ENCODE measurements at regions not wholly inside any gene's neighbourhood (a gene's known extent, or its start where the extent isn't known, plus 50 kb on each side); places are given as distances from the start of the nearest gene placed in this dataset.
"Not testable (repeated sequence)": the region's sequence is repeated elsewhere in the genome, so short reads cannot be mapped to it uniquely, and the experiment has no call there.

DNA sequence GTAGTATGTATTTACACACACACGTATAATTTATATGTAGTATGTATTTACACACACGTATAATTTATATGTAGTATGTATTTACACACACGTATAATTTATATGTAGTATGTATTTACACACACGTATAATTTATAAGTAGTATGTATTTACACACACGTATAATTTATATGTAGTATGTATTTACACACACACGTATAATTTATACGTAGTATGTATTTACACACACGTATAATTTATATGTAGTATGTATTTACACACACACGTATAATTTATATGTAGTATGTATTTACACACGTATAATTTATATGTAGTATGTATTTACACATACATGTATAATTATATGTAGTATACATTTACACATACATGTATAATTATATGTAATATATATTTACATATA is 398.5 kb upstream of the CRIM1 start:
- H3K4me1 Mint-ChIP-seq, H3K4me3 Mint-ChIP-seq, H3K27me3 Mint-ChIP-seq, H3K36me3 Mint-ChIP-seq, H3K9me3 Mint-ChIP-seq, H3K27ac Mint-ChIP-seq, CTCF ChIA-PET, DNase-seq: not testable (repeated sequence)

DNA sequence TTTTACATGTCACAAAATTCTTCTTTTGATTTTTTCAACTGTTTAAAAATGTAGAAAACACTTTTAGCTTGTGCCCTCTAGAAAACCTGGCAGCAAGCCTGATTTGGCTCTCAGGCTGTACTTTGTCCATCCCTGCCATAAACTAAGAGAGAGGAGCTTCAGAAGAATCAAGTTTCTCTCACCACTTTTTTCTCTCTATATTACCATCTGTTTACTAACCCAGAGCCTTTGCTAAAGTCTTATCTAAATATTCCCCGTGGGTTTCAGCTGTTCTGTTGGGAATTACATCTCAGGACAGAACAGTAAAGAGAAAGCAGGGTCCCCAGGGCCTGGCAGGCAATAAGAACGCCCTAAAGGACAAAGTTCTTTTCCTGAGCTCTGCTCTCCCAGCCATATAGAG is 409.1 kb upstream of the CRIM1 start:
- H3K9me3 Mint-ChIP-seq = no peaks in the 10 kb centered on the region
- CTCF ChIA-PET = no interaction called here
- H3K27me3 Mint-ChIP-seq = no peaks in the 10 kb centered on the region
- H3K36me3 Mint-ChIP-seq = no peaks in the 10 kb centered on the region
- no peaks in the 10 kb centered on the region for H3K4me1 Mint-ChIP-seq
- H3K27ac Mint-ChIP-seq = no peak overlapping the region
- DNase-seq = no peak
- H3K4me3 Mint-ChIP-seq = no peak overlapping the region

DNA sequence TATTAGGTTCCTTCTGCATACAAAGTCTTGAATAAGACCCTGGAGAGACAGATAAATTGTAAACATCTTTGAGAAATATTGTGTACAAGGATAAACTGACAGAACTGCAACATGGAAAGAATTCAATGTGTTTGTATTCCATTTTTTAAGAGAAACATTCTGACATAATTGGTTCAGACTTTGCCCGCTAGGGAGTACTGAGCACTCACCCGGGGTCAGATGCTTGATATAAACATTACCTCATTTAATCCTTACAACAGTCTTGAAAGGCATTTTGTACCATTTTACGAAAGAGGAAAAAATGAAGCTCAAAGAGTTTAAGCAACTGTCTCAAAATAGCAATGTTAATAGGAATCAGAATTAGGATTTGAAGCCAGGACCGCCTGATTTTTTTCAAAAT is 416.7 kb upstream of the CRIM1 start:
- Mint-ChIP-seq H3K27me3 (no peaks in the 10 kb centered on the region), H3K4me1 (no peaks in the 10 kb centered on the region), H3K27ac (no peak overlapping the region), H3K36me3 (no peaks in the 10 kb centered on the region), H3K9me3 (no peaks in the 10 kb centered on the region), H3K4me3 (no peak overlapping the region)
- CTCF ChIA-PET = no interaction called here
- no peak for DNase-seq

- H3K27ac Mint-ChIP-seq = no peak overlapping the region
- DNase-seq = no peak
- H3K27me3 Mint-ChIP-seq = no peaks in the 10 kb centered on the region
- no peaks in the 10 kb centered on the region for H3K9me3 Mint-ChIP-seq
- CTCF ChIA-PET = interaction anchor here (0.8 kb wide), 1 partner anchor 564 kb away, joined by 4 read pairs; no protein-coding TSS in a partner anchor
- H3K4me3 Mint-ChIP-seq = no peak overlapping the region
- H3K36me3 Mint-ChIP-seq = no peaks in the 10 kb centered on the region
- no peaks in the 10 kb centered on the region for H3K4me1 Mint-ChIP-seq
Measured at GRCh38 chr2:35933031-35933430, 422.5 kb upstream of the CRIM1 start.

GRCh38 chr2:35932276-35932963 is 423.2 kb upstream of the CRIM1 start:
- H3K27ac Mint-ChIP-seq = no peak overlapping the region

DNA sequence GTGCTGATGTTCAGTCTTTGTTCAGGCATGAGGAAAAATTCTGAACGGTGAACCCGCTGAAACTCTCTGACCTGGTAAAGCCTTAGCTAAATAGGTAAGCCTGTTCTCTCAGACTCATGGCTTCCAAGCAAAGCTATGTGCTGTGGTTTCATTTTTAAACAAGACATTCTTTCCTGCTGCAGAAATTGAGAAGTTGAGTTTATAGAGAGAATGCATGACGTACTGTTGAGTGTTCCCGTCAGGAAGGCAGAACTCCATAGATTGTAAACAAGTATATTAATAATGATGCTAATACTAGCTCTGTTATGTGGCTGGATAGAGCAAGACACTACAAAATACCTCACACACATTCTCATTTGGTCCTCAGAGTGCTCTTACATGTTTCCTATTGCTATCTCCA is 424.0 kb upstream of the CRIM1 start:
- H3K4me3 Mint-ChIP-seq = no peak overlapping the region
- H3K9me3 Mint-ChIP-seq = no peaks in the 10 kb centered on the region
- no peaks in the 10 kb centered on the region for H3K27me3 Mint-ChIP-seq
- CTCF ChIA-PET = no interaction called here
- H3K27ac Mint-ChIP-seq = no peak overlapping the region
- H3K4me1 Mint-ChIP-seq = no peaks in the 10 kb centered on the region
- DNase-seq = no peak
- H3K36me3 Mint-ChIP-seq = no peaks in the 10 kb centered on the region

More at GRCh38 chr2:35932276-35932963, 423.2 kb upstream of the CRIM1 start:
- no peaks in the 10 kb centered on the region for H3K9me3 Mint-ChIP-seq
- H3K27me3 Mint-ChIP-seq = no peaks in the 10 kb centered on the region
- H3K4me1 Mint-ChIP-seq = no peaks in the 10 kb centered on the region
- H3K36me3 Mint-ChIP-seq = no peaks in the 10 kb centered on the region
- no peak for DNase-seq
- H3K4me3 Mint-ChIP-seq = no peak overlapping the region
- CTCF ChIA-PET = interaction anchor here (0.8 kb wide), 1 partner anchor 565 kb away, joined by 4 read pairs; no protein-coding TSS in a partner anchor

DNA sequence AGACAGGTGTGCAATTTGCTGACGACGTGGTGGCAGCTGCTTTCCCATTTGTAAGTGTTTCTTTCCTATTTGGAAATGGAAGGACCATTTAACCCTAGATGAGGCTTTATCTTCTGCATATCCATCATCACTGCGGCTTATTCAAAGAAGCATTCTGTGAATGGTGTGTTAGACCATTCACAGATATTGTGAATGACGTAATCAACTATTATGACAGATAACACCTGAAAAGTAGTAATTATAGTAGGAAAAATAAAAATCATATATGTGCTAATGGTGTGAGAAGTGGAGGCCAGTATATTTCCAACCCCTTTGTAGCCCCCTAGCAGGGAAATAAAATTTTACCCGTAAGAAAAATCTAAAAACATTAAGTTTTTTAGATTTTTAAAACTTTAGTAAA is 424.5 kb upstream of the CRIM1 start:
- H3K36me3 Mint-ChIP-seq = no peaks in the 10 kb centered on the region
- CTCF ChIA-PET = no interaction called here
- H3K27ac Mint-ChIP-seq = no peak overlapping the region
- no peaks in the 10 kb centered on the region for H3K9me3 Mint-ChIP-seq
- no peaks in the 10 kb centered on the region for H3K27me3 Mint-ChIP-seq
- no peak for DNase-seq
- no peaks in the 10 kb centered on the region for H3K4me1 Mint-ChIP-seq
- no peak overlapping the region for H3K4me3 Mint-ChIP-seq

DNA sequence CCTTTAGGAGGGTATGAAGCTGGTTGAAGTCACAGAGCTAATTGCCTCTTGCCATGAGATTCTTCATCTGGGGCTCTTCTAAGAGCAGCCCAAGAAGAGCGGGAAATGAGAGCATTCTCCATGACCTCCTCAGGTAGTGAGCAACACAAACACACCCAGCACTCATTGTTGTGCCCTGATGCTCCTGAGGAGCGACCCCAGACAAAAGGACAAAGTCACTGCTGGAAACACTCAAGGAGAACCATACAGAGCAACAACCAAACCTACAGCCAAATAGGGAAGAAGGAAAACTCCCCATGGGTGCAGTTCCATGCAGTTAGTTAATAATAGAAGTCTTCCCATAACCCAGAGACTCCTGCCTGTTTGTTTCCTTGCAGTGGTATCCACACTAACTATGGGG is 426.0 kb upstream of the CRIM1 start:
- CTCF ChIA-PET = no interaction called here
- Mint-ChIP-seq H3K4me3 (no peak overlapping the region), H3K4me1 (no peaks in the 10 kb centered on the region), H3K27ac (no peak overlapping the region), H3K27me3 (no peaks in the 10 kb centered on the region), H3K36me3 (no peaks in the 10 kb centered on the region), H3K9me3 (no peaks in the 10 kb centered on the region)
- DNase-seq = no peak

DNA sequence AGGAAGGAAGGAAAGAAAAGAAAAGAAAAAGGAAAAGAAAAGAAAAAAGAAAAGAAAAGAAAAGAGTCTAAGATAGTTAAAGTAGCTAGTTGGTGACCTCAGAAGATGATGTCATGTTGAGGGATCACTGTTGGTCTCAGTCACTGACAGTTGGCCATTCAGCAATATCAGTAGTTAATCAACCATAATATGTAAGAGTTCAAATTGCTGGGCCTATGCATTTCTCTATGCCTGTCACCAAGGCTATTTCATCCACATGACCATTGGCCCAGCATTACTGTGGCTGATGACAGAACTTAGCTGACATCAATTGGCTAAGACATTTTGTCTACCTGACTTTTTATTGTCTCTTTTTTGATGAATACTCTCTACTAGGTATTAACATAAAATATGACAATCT is 435.5 kb upstream of the CRIM1 start:
- Mint-ChIP-seq H3K4me1 (no peaks in the 10 kb centered on the region), H3K27me3 (no peaks in the 10 kb centered on the region), H3K27ac (no peak overlapping the region), H3K4me3 (no peak overlapping the region), H3K9me3 (no peaks in the 10 kb centered on the region), H3K36me3 (no peaks in the 10 kb centered on the region)
- CTCF ChIA-PET = no interaction called here
- no peak for DNase-seq

- H3K27ac Mint-ChIP-seq = no peak overlapping the region
- H3K9me3 Mint-ChIP-seq = no peaks in the 10 kb centered on the region
- H3K36me3 Mint-ChIP-seq = no peaks in the 10 kb centered on the region
- H3K4me1 Mint-ChIP-seq = no peaks in the 10 kb centered on the region
- no peak overlapping the region for H3K4me3 Mint-ChIP-seq
- DNase-seq = no peak
- no peaks in the 10 kb centered on the region for H3K27me3 Mint-ChIP-seq
- CTCF ChIA-PET = no interaction called here
Measured at GRCh38 chr2:35915261-35915660, 440.3 kb upstream of the CRIM1 start.

DNA sequence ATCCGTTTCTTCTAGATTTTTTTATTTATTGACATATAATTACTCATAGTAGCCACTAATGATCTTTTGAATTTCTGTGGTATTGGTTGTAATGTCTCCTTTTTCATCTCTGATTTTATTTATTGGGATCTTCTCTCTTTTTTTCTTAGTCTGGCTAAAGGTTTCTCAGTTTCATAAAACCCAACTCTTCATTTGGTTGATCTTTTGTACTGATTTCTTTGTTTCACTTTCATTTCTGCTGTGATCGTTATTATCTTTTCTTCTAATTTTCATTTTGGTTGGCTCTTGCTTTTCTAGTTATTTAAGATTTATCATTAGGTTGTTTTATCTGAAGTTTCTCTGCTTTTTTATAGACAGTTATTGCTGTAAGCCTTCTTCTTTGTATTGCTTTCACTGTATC is 463.6 kb upstream of the CRIM1 start:
- H3K27ac Mint-ChIP-seq = no peak overlapping the region
- H3K4me3 Mint-ChIP-seq = no peak overlapping the region
- no peaks in the 10 kb centered on the region for H3K9me3 Mint-ChIP-seq
- no peaks in the 10 kb centered on the region for H3K36me3 Mint-ChIP-seq
- H3K27me3 Mint-ChIP-seq = no peaks in the 10 kb centered on the region
- CTCF ChIA-PET = no interaction called here
- peaks cover 10% of the 10 kb centered on the region for H3K4me1 Mint-ChIP-seq
- DNase-seq = no peak

GRCh38 chr2:35891528-35891927 is 464.1 kb upstream of the CRIM1 start:
- H3K4me1 Mint-ChIP-seq = peaks cover 10% of the 10 kb centered on the region
- no peaks in the 10 kb centered on the region for H3K9me3 Mint-ChIP-seq
- no peak for DNase-seq
- no peak overlapping the region for H3K4me3 Mint-ChIP-seq
- no peaks in the 10 kb centered on the region for H3K36me3 Mint-ChIP-seq
- no peaks in the 10 kb centered on the region for H3K27me3 Mint-ChIP-seq
- H3K27ac Mint-ChIP-seq = no peak overlapping the region
- CTCF ChIA-PET = no interaction called here

DNA sequence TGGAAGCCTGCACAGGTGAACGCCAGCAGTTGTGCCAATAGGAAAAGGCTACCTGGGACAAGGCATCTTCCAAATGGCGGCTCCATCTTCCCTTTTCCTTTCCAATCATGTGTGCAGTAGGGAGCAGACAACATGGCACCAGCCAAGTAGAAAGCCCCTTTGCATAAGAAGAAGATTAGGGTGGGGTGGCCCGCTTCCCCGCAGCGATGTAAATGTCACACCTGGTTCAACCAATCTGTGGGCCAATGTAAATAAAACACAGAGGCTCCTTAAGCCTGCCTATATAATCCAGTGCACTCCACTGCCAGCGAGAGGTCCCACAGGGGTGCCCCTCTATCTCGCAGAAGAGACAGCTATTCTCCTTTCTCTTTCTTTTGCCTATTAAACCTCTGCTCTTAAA is 468.4 kb upstream of the CRIM1 start:
- H3K36me3 Mint-ChIP-seq = no peaks in the 10 kb centered on the region
- H3K4me3 Mint-ChIP-seq = no peak overlapping the region
- H3K9me3 Mint-ChIP-seq = no peaks in the 10 kb centered on the region
- DNase-seq = no peak
- peaks cover 7% of the 10 kb centered on the region for H3K4me1 Mint-ChIP-seq
- H3K27me3 Mint-ChIP-seq = no peaks in the 10 kb centered on the region
- H3K27ac Mint-ChIP-seq = no peak overlapping the region
- CTCF ChIA-PET = no interaction called here

- H3K36me3 Mint-ChIP-seq = no peaks in the 10 kb centered on the region
- no peak overlapping the region for H3K27ac Mint-ChIP-seq
- H3K27me3 Mint-ChIP-seq = no peaks in the 10 kb centered on the region
- H3K4me3 Mint-ChIP-seq = no peak overlapping the region
- no peaks in the 10 kb centered on the region for H3K4me1 Mint-ChIP-seq
- H3K9me3 Mint-ChIP-seq = no peaks in the 10 kb centered on the region
- CTCF ChIA-PET = no interaction called here
- no peak for DNase-seq
Measured at GRCh38 chr2:35873921-35874320, 481.7 kb upstream of the CRIM1 start.

DNA sequence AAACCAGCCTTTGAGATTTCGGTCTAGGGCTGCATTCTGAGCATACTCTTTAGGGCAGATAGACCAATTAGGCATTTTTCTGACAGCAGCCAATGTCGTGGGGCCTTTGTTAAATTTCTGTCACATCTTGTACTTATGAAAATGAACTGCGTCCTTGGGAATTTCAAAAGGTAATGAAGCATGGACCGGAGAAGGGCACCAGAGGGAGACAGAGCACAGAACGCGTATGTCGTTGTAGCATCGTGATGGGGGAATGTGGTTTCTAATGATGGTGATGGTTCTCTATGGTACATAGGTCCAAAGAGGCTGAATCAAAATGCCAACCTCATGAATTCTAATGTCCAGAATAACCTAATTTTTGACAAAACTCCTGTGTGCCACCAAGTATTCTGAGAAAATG is 483.9 kb upstream of the CRIM1 start:
- Mint-ChIP-seq H3K9me3 (no peaks in the 10 kb centered on the region), H3K27ac (no peak overlapping the region), H3K4me1 (no peaks in the 10 kb centered on the region), H3K27me3 (no peaks in the 10 kb centered on the region), H3K36me3 (no peaks in the 10 kb centered on the region), H3K4me3 (no peak overlapping the region)
- no peak for DNase-seq
- CTCF ChIA-PET = interaction anchor here (0.5 to 0.9 kb wide), 3 partner anchors 83 to 481 kb away, joined by 3 read pairs; no protein-coding TSS in a partner anchor

DNA sequence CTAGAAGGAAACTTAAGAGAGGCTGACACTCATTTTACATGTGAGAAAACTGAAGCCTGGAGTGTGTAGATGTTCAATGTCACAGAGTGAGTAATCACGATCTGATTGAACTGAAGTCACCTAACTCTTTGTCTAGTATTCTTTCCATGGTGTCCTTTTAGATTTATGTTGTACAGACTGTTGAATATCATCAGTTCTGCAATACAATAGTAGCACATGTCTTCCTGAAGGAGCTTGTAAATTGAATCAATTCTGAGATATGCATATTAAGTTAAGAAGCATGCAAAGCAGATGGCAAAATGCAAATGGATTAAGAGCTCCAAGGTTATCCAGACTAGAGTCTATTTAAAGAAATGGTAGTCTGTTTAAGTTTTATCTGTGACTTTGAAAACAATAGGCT is 484.9 kb upstream of the CRIM1 start:
- no peak overlapping the region for H3K27ac Mint-ChIP-seq
- H3K4me3 Mint-ChIP-seq = no peak overlapping the region
- H3K36me3 Mint-ChIP-seq = no peaks in the 10 kb centered on the region
- no peaks in the 10 kb centered on the region for H3K4me1 Mint-ChIP-seq
- H3K27me3 Mint-ChIP-seq = no peaks in the 10 kb centered on the region
- CTCF ChIA-PET = interaction anchor here (0.7 kb wide), 1 partner anchor 111 kb away, joined by 3 read pairs; no protein-coding TSS in a partner anchor
- no peaks in the 10 kb centered on the region for H3K9me3 Mint-ChIP-seq
- no peak for DNase-seq

Data from activated naive CD4-positive, alpha-beta T cell treated with anti-CD3 and anti-CD28 coated beads, Interleukin-2, amount 10 ng/mL, durations not matched to agents 7 days and 5 days (primary cell).